Activated CD4-positive, alpha-beta memory T cell treated with anti-CD3 and anti-CD28 coated beads, Interleukin-2, amount 10 ng/mL, durations not matched to agents 7 days and 5 days (primary cell): ENCODE measurements at regions not wholly inside any gene's neighbourhood (a gene's known extent, or its start where the extent isn't known, plus 50 kb on each side); places are given as distances from the start of the nearest gene placed in this dataset.

Source experiments
- CTCF ChIA-PET: fragments of 350-600 bp; sonication (Branson Sonifier 250); formaldehyde crosslinking; loops from one replicate; lab custom pipeline; 2021; ENCODE audit warnings: antibody characterized with exemption, inconsistent platforms; lab: Charles Lee
- POLR2A ChIA-PET: fragments of 350-600 bp; sonication (Branson Sonifier 250); formaldehyde crosslinking; loops from one replicate; lab custom pipeline; 2021; ENCODE audit warnings: antibody characterized with exemption; lab: Charles Lee
- DNase-seq: peaks from one replicate; pipeline ENCODE4 v3.0.0-alpha.2; 2020
- H3K27ac Mint-ChIP-seq: one replicate; pipeline ENCODE4 v1.8.0; 2021; ENCODE audit warnings: mild to moderate bottlenecking, mixed read lengths
- H3K27me3 Mint-ChIP-seq: one replicate; pipeline ENCODE4 v1.8.0; 2021; ENCODE audit warnings: mixed read lengths
- H3K36me3 Mint-ChIP-seq: one replicate; pipeline ENCODE4 v1.8.0; 2021; ENCODE audit warnings: low read depth, mixed read lengths
- H3K4me1 Mint-ChIP-seq: one replicate; pipeline ENCODE4 v1.8.0; 2021; ENCODE audit warnings: mixed read lengths
- H3K4me3 Mint-ChIP-seq: one replicate; pipeline ENCODE4 v1.8.0; 2021; ENCODE audit warnings: mild to moderate bottlenecking, mixed read lengths
- H3K9me3 Mint-ChIP-seq: one replicate; pipeline ENCODE4 v1.8.0; 2021; ENCODE audit warnings: mixed read lengths

- no peak for DNase-seq
- H3K27ac Mint-ChIP-seq: no peak overlapping the region
- H3K27me3 Mint-ChIP-seq: no peaks in the 10 kb centered on the region
- H3K9me3 Mint-ChIP-seq: no peaks in the 10 kb centered on the region
- POLR2A ChIA-PET: no interaction called here
- no peaks in the 10 kb centered on the region for H3K4me1 Mint-ChIP-seq
- H3K36me3 Mint-ChIP-seq: no peaks in the 10 kb centered on the region
- CTCF ChIA-PET: no interaction called here
- H3K4me3 Mint-ChIP-seq: no peak overlapping the region
These were observed 193.9 kb upstream of the TMC3 start for GRCh38 chr15:81567924-81568323.

- no peaks in the 10 kb centered on the region for H3K36me3 Mint-ChIP-seq
These were observed 189.0 kb upstream of the TMC3 start for GRCh38 chr15:81562986-81563385.

GRCh38 chr15:81560405-81560804, 186.4 kb upstream of the TMC3 start:
- Mint-ChIP-seq H3K4me3 (no peak overlapping the region), H3K9me3 (no peaks in the 10 kb centered on the region), H3K4me1 (no peaks in the 10 kb centered on the region), H3K27ac (no peak overlapping the region), H3K27me3 (no peaks in the 10 kb centered on the region), H3K36me3 (no peaks in the 10 kb centered on the region)
- DNase-seq: no peak
- CTCF ChIA-PET: no interaction called here
- POLR2A ChIA-PET: no interaction called here

More at GRCh38 chr15:81562986-81563385, 189.0 kb upstream of the TMC3 start:
- Mint-ChIP-seq H3K27me3 (no peaks in the 10 kb centered on the region), H3K4me3 (no peak overlapping the region), H3K4me1 (no peaks in the 10 kb centered on the region), H3K27ac (no peak overlapping the region), H3K9me3 (no peaks in the 10 kb centered on the region)
- ChIA-PET CTCF (no interaction called here), POLR2A (no interaction called here)
- no peak for DNase-seq

- ChIA-PET CTCF (no interaction called here), POLR2A (no interaction called here)
- H3K27me3 Mint-ChIP-seq: no peaks in the 10 kb centered on the region
- no peaks in the 10 kb centered on the region for H3K4me1 Mint-ChIP-seq
- no peak for DNase-seq
- no peaks in the 10 kb centered on the region for H3K9me3 Mint-ChIP-seq
- no peak overlapping the region for H3K27ac Mint-ChIP-seq
- no peak overlapping the region for H3K4me3 Mint-ChIP-seq
- H3K36me3 Mint-ChIP-seq: no peaks in the 10 kb centered on the region
These were observed 184.0 kb upstream of the TMC3 start for GRCh38 chr15:81558056-81558455.

- H3K27me3 Mint-ChIP-seq: no peaks in the 10 kb centered on the region
- no peaks in the 10 kb centered on the region for H3K36me3 Mint-ChIP-seq
- CTCF ChIA-PET: no interaction called here
- DNase-seq: no peak
- no peak overlapping the region for H3K27ac Mint-ChIP-seq
- no peak overlapping the region for H3K4me3 Mint-ChIP-seq
- H3K4me1 Mint-ChIP-seq: no peaks in the 10 kb centered on the region
- POLR2A ChIA-PET: no interaction called here
- no peaks in the 10 kb centered on the region for H3K9me3 Mint-ChIP-seq
These were observed 181.3 kb upstream of the TMC3 start for GRCh38 chr15:81555346-81555745.

GRCh38 chr15:81548365-81549130, 174.5 kb upstream of the TMC3 start:
- Mint-ChIP-seq H3K9me3 (no peaks in the 10 kb centered on the region), H3K4me3 (no peak overlapping the region), H3K27me3 (peaks cover 4% of the 10 kb centered on the region), H3K36me3 (no peaks in the 10 kb centered on the region), H3K4me1 (no peaks in the 10 kb centered on the region), H3K27ac (no peak overlapping the region)
- DNase-seq: no peak
- POLR2A ChIA-PET: no interaction called here
- CTCF ChIA-PET: no interaction called here

- no peak for DNase-seq
- Mint-ChIP-seq H3K4me3 (no peak overlapping the region), H3K36me3 (no peaks in the 10 kb centered on the region), H3K4me1 (no peaks in the 10 kb centered on the region), H3K27me3 (peaks cover 4% of the 10 kb centered on the region), H3K9me3 (no peaks in the 10 kb centered on the region), H3K27ac (no peak overlapping the region)
- POLR2A ChIA-PET: no interaction called here
- CTCF ChIA-PET: no interaction called here
These were observed 173.6 kb upstream of the TMC3 start for GRCh38 chr15:81547521-81548132.

- POLR2A ChIA-PET: no interaction called here
- H3K36me3 Mint-ChIP-seq: no peaks in the 10 kb centered on the region
- peaks cover 4% of the 10 kb centered on the region for H3K27me3 Mint-ChIP-seq
- no peak overlapping the region for H3K27ac Mint-ChIP-seq
- H3K9me3 Mint-ChIP-seq: no peaks in the 10 kb centered on the region
- CTCF ChIA-PET: no interaction called here
- DNase-seq: no peak
- no peak overlapping the region for H3K4me3 Mint-ChIP-seq
- H3K4me1 Mint-ChIP-seq: no peaks in the 10 kb centered on the region
These were observed 170.4 kb upstream of the TMC3 start for GRCh38 chr15:81544385-81544784.

- no peak for DNase-seq
- peaks cover 11% of the 10 kb centered on the region for H3K27me3 Mint-ChIP-seq
- CTCF ChIA-PET: no interaction called here
- no peak overlapping the region for H3K4me3 Mint-ChIP-seq
- H3K27ac Mint-ChIP-seq: no peak overlapping the region
- H3K9me3 Mint-ChIP-seq: no peaks in the 10 kb centered on the region
- H3K36me3 Mint-ChIP-seq: no peaks in the 10 kb centered on the region
- POLR2A ChIA-PET: no interaction called here
- no peaks in the 10 kb centered on the region for H3K4me1 Mint-ChIP-seq
These were observed 166.9 kb upstream of the TMC3 start for GRCh38 chr15:81540909-81541308.

- CTCF ChIA-PET: no interaction called here
- no peak for DNase-seq
- Mint-ChIP-seq H3K9me3 (no peaks in the 10 kb centered on the region), H3K4me3 (no peak overlapping the region), H3K27ac (no peak overlapping the region), H3K36me3 (no peaks in the 10 kb centered on the region), H3K27me3 (peaks cover 9% of the 10 kb centered on the region), H3K4me1 (no peaks in the 10 kb centered on the region)
- POLR2A ChIA-PET: no interaction called here
These were observed 162.3 kb upstream of the TMC3 start for GRCh38 chr15:81536356-81536755.

GRCh38 chr15:81534124-81534523, 160.1 kb upstream of the TMC3 start:
- H3K4me1 Mint-ChIP-seq: no peaks in the 10 kb centered on the region
- no peak overlapping the region for H3K27ac Mint-ChIP-seq
- peaks cover 9% of the 10 kb centered on the region for H3K27me3 Mint-ChIP-seq
- DNase-seq: no peak
- H3K36me3 Mint-ChIP-seq: no peaks in the 10 kb centered on the region
- H3K9me3 Mint-ChIP-seq: no peaks in the 10 kb centered on the region
- POLR2A ChIA-PET: no interaction called here
- CTCF ChIA-PET: no interaction called here
- H3K4me3 Mint-ChIP-seq: no peak overlapping the region

GRCh38 chr15:81532001-81532400, 158.0 kb upstream of the TMC3 start:
- no peaks in the 10 kb centered on the region for H3K4me1 Mint-ChIP-seq

GRCh38 chr15:81531109-81531592, 157.1 kb upstream of the TMC3 start:
- Mint-ChIP-seq H3K4me3 (no peak overlapping the region), H3K36me3 (no peaks in the 10 kb centered on the region), H3K27me3 (no peaks in the 10 kb centered on the region), H3K9me3 (no peaks in the 10 kb centered on the region), H3K4me1 (no peaks in the 10 kb centered on the region), H3K27ac (no peak overlapping the region)
- no peak for DNase-seq
- ChIA-PET POLR2A (no interaction called here), CTCF (no interaction called here)

More at GRCh38 chr15:81532001-81532400, 158.0 kb upstream of the TMC3 start:
- ChIA-PET CTCF (no interaction called here), POLR2A (no interaction called here)
- H3K4me3 Mint-ChIP-seq: no peak overlapping the region
- H3K9me3 Mint-ChIP-seq: no peaks in the 10 kb centered on the region
- H3K36me3 Mint-ChIP-seq: no peaks in the 10 kb centered on the region
- peaks cover 2% of the 10 kb centered on the region for H3K27me3 Mint-ChIP-seq
- DNase-seq: no peak
- no peak overlapping the region for H3K27ac Mint-ChIP-seq

- Mint-ChIP-seq H3K4me1 (no peaks in the 10 kb centered on the region), H3K27ac (no peak overlapping the region), H3K36me3 (no peaks in the 10 kb centered on the region), H3K9me3 (no peaks in the 10 kb centered on the region), H3K27me3 (peaks cover under 1% of the 10 kb centered on the region), H3K4me3 (no peak overlapping the region)
- ChIA-PET CTCF (no interaction called here), POLR2A (no interaction called here)
- no peak for DNase-seq
These were observed 156.3 kb upstream of the TMC3 start for GRCh38 chr15:81530271-81530691.
